Coronary artery (tissue), 2 donors: ENCODE measurements at regions not wholly inside any gene's neighbourhood (a gene's known extent, or its start where the extent isn't known, plus 50 kb on each side); places are given as distances from the start of the nearest gene placed in this dataset.

Experiments
- DNase-seq: peaks from one replicate; pipeline ENCODE4 v3.0.0-alpha.2; 2017; ENCODE audit warnings: low spot score
- H3K27ac ChIP-seq, 2 donors: fragments of 200-600 bp; sonication (generic); one replicate each; pipeline ENCODE4 v1.5.1; 2016 to 2019
- H3K4me3 ChIP-seq: fragments of 200-600 bp; sonication (generic); 2 replicates; pipeline ENCODE4 v1.5.1; 2016; ENCODE audit warnings: mild to moderate bottlenecking, moderate library complexity
- CTCF ChIP-seq: fragments of 200-600 bp; sonication (generic); IDR thresholded peaks from one replicate; pipeline ENCODE4 v1.5.1; 2019; ENCODE audit warnings: antibody characterized with exemption

- Histone ChIP-seq H3K4me3 (no peak overlapping the region), H3K27ac (no peak overlapping the region)
- DNase-seq, result no peak
- no peak for TF ChIP-seq CTCF
These were observed 391.0 kb downstream of the TMEM232 start for GRCh38 chr5:110335361-110336066.

GRCh38 chr5:110338341-110339083 lies 388.0 kb downstream of the TMEM232 start:
- no peak for TF ChIP-seq CTCF
- Histone ChIP-seq H3K27ac (no peak overlapping the region), H3K4me3 (no peak overlapping the region)
- no peak for DNase-seq

DNA sequence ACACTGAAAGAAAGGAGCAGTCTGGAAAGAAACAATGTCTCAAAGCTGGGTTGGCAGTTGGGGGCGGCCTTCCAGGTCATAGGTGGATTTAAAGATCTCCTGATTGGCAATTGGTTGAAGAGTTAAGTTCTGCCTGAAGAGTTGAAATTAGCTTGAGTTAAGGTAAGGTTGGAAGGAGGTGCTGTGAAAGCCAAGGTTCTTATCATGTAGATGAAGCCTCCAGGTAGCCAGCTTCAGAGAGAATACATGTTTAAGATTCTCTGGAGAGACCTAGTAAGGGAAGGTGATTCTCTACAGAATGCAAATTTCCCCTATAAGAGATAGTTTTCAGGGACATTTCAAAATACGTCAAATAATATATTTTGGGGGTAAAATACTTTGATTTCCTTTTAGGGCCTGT lies 387.1 kb downstream of the TMEM232 start:
- no peak for DNase-seq
- TF ChIP-seq CTCF, result no peak
- no peak overlapping the region for H3K27ac ChIP-seq
- no peak overlapping the region for H3K4me3 ChIP-seq

DNA sequence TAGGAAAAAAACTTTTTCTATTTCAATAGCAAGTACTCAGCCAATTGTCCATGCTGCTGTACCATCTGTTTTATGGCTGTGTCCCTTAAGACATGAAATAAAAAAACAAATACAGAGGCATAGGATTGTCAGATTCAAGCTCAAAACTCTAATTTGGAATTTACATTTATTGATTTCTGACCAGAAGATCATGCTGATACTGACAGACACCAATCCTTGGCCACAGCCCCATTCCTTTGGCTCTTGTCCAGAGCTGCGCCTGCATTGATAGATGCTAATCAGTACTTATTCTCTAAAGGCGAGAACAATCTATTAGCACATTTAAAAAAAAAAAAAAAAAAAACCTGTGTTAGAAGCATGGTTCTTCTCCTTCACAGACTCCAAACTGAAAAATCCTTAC lies 384.6 kb downstream of the TMEM232 start:
- no peak for DNase-seq
- H3K27ac ChIP-seq, result no peak overlapping the region
- H3K4me3 ChIP-seq, result no peak overlapping the region
- no peak for TF ChIP-seq CTCF

DNA sequence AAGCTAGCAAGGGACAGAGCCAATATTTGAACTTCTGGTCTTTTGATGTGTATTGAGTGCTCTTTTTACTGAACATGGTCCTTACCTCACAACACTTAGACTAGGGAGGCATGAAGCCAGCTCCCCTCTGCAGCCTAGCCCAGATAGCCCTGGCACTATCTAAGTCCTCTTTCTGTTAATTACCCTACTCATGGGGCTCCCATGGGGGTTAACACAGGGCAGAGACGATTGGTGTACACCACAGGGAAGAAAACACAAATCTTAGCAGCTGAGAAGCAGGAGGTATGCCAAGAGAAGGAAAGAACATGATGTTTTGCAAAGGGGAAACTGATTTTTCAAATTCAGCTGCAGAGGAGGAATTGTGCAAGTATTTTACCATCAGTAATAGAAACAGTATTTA lies 383.8 kb downstream of the TMEM232 start:
- no peak for DNase-seq
- no peak for TF ChIP-seq CTCF
- no peak overlapping the region for H3K4me3 ChIP-seq
- no peak overlapping the region for H3K27ac ChIP-seq

GRCh38 chr5:110343616-110344015 lies 382.9 kb downstream of the TMEM232 start:
- no peak for DNase-seq
- no peak overlapping the region for H3K27ac ChIP-seq
- no peak for TF ChIP-seq CTCF

DNA sequence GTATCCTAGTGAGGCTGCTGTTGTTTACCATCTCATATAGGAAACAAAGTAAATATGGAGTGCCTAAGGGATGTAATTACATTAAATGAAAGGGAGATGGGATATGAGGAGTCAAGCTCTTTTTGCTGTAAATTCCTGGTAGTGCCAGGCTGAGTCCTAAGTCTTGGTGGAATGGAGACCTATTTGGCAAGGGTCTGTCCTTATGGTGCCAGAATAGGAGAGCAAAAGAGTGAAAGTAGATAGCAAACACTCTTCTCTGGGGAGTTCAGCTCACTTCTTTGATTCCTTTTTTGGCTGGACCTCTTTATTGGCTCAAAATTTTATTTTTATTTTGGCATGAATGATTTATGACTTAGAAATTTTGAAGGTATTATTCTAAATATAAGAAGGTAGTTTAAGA lies 380.8 kb downstream of the TMEM232 start:
- H3K4me3 ChIP-seq, result no peak overlapping the region
- H3K27ac ChIP-seq, result no peak overlapping the region
- no peak for DNase-seq
- no peak for TF ChIP-seq CTCF

More at GRCh38 chr5:110343616-110344015, 382.9 kb downstream of the TMEM232 start:
- no peak overlapping the region for H3K4me3 ChIP-seq
